ENCODE measurements at regions not wholly inside any gene's neighbourhood (a gene's known extent, or its start where the extent isn't known, plus 50 kb on each side); places are given as distances from the start of the nearest gene placed in this dataset.

- TF ChIP-seq CTCF (IDR thresholded peaks at IDR 0.05) (no peak), POLR2A (IDR thresholded peaks at IDR 0.05) (no peak), EP300 (IDR thresholded peaks at IDR 0.05) (no peak)
These were observed 1526.0 kb downstream of the TBC1D22A start for GRCh38 chr22:48288376-48288940.
